HepG2 (cell line): ENCODE measurements at regions not wholly inside any gene's neighbourhood (a gene's known extent, or its start where the extent isn't known, plus 50 kb on each side); places are given as distances from the start of the nearest gene placed in this dataset.
"Not testable (repeated sequence)": the region's sequence is repeated elsewhere in the genome, so short reads cannot be mapped to it uniquely, and the experiment has no call there.

Experiments
- ATAC-seq: fragments of 200-7000 bp; cut with Tn5 transposase; 3 replicates; pipeline ENCODE4 v1.9.1; 2020; ENCODE audit warnings: mild to moderate bottlenecking, moderate library complexity
- BruUV-seq: library from RNA; stranded (reverse); fragments of 400-500 nt; replicated peaks from 2 replicates; lab custom pipeline; 2021; lab: Mats Ljungman, UMichigan
- CTCF ChIA-PET: fragments of 300-600 bp; formaldehyde crosslinking; extraction: SDS; loops from one replicate; lab custom pipeline; 2021; ENCODE audit warnings: low total read pairs, inconsistent platforms, low intra/inter-chr PET ratio; lab: Yijun Ruan, JAX
- POLR2A ChIA-PET: fragments of 350-600 bp; sonication (Branson Sonifier 250); formaldehyde crosslinking; loops from one replicate; lab custom pipeline; 2020; ENCODE audit warnings: antibody characterized with exemption, inconsistent platforms; lab: Yijun Ruan, JAX
- DNase-seq: peaks from one replicate; pipeline ENCODE4 v3.0.0-alpha.2; 2015; ENCODE audit warnings: low spot score
- FAIRE-seq: peaks from 3 replicates; lab custom pipeline; 2011; peaks lifted over from hg19 to GRCh38; lab: Jason Lieb, UNC
- H2AFZ ChIP-seq: one replicate; pipeline ENCODE4 v1.6.1; 2011; ENCODE audit warnings: low read length, inconsistent platforms
- H3K27ac ChIP-seq: fragments of 300-600 bp; 3 replicates; pipeline ENCODE4 v1.8.0; 2011; ENCODE audit warnings: mixed run types, mild to moderate bottlenecking, mixed read lengths, low read length, inconsistent platforms; ENCODE audit not compliant: insufficient read depth; ENCODE audit errors: extremely low read length
- H3K27me3 ChIP-seq, 2 experiments: fragments of 200-600 bp in 1 of 2; 2 replicates in 1 of 2; 3 replicates in 1 of 2; pipeline versions ENCODE4 v1.6.0 to v1.8.0; 2011; ENCODE audit warnings: low read length in 2 of 2, mild to moderate bottlenecking in 2 of 2, moderate library complexity in 2 of 2, inconsistent platforms in 1 of 2; ENCODE audit not compliant: insufficient read depth in 2 of 2, control insufficient read depth in 1 of 2
- H3K36me3 ChIP-seq, 2 experiments: fragments of 200-600 bp in 1 of 2; replicated peaks in 1 of 2; 2 replicates in 1 of 2; 3 replicates in 1 of 2; pipeline versions ENCODE4 v1.5.1 to v1.8.0; 2011; ENCODE audit warnings: low read length in 2 of 2, inconsistent platforms in 1 of 2; ENCODE audit not compliant: insufficient read depth in 2 of 2, control insufficient read depth in 1 of 2
- H3K4me1 ChIP-seq: 2 replicates; pipeline ENCODE4 v1.5.1; 2012; ENCODE audit warnings: low read length, inconsistent platforms; ENCODE audit not compliant: insufficient read depth
- H3K4me2 ChIP-seq: 2 replicates; pipeline ENCODE4 v1.6.0; 2011; ENCODE audit warnings: low read depth, low read length, inconsistent platforms
- H3K4me3 ChIP-seq, 3 experiments: fragments of 200-600 bp in 1 of 3; sonication (generic), shearing (Covaris generic) in 1 of 3; replicated peaks in 1 of 3; 2 replicates each; pipeline ENCODE4 v1.5.1; 2011 to 2016; ENCODE audit warnings: low read length in 3 of 3, inconsistent platforms in 2 of 3, low read depth in 2 of 3, mild to moderate bottlenecking in 2 of 3, control low read depth in 1 of 3, mixed read lengths in 1 of 3; ENCODE audit not compliant: insufficient read depth in 1 of 3
- H3K79me2 ChIP-seq: one replicate; pipeline ENCODE4 v1.6.1; 2011; ENCODE audit warnings: low read length, inconsistent platforms; ENCODE audit not compliant: insufficient read depth
- H3K9ac ChIP-seq: 2 replicates; pipeline ENCODE4 v1.6.0; 2011; ENCODE audit warnings: mild to moderate bottlenecking, low read depth, low read length, inconsistent platforms; ENCODE audit not compliant: insufficient read depth
- H3K9me3 ChIP-seq: 2 replicates; pipeline ENCODE4 v1.5.1; 2012; ENCODE audit warnings: mild to moderate bottlenecking, low read length
- H4K20me1 ChIP-seq: 2 replicates; pipeline ENCODE4 v1.6.0; 2011; ENCODE audit warnings: inconsistent platforms, mild to moderate bottlenecking, low read length, moderate library complexity; ENCODE audit not compliant: insufficient read depth
- WGBS: methylation state at CpG from one replicate; pipeline ENCODE4 v1.1.6; 2017; ENCODE audit warnings: low lambda C conversion rate; 5-methylcytosine and 5-hydroxymethylcytosine counted together
- in situ Hi-C: cut with HindIII; loops from 2 replicates; pipeline ENCODE4 v1.10.0; 2017; ENCODE audit warnings: low pct_unique_long_range_greater_than_20kb; ENCODE audit not compliant: extremely low pct_ligation_motif_present
- intact Hi-C: fragments of 100-400 bp; cut with micrococcal nuclease; formaldehyde crosslinking; loops from one replicate; pipeline ENCODE4 v1.10.0; 2022; ENCODE audit not compliant: unreplicated experiment

GRCh38 chr1:149841597-149842238 lies 57.6 kb upstream of the BOLA1 start:
- H3K9me3 ChIP-seq, BruUV-seq, CTCF ChIA-PET, H4K20me1 ChIP-seq, H3K36me3 ChIP-seq, H3K4me2 ChIP-seq, H3K27ac ChIP-seq, H2AFZ ChIP-seq, H3K4me3 ChIP-seq, intact Hi-C loops, in situ Hi-C loops, H3K9ac ChIP-seq, H3K27me3 ChIP-seq, DNase-seq, POLR2A ChIA-PET: not testable (repeated sequence)
- no CpG with 5 or more reads among the region's 53 CpGs for WGBS
- peaks cover 22% of the 10 kb centered on the region for H3K4me1 ChIP-seq
- peaks cover 34% of the 10 kb centered on the region for H3K79me2 ChIP-seq
- ATAC-seq = peak; percentile 53
- peak; percentile 23 for FAIRE-seq

GRCh38 chr1:149842458-149843064 lies 56.8 kb upstream of the BOLA1 start:
- peak; percentile 93 for FAIRE-seq
- BruUV-seq = TSS peak; percentile 84
- in situ Hi-C loops = not testable (repeated sequence)

More at GRCh38 chr1:149842458-149843064, 56.8 kb upstream of the BOLA1 start:
- H3K9me3 ChIP-seq, H3K4me2 ChIP-seq, DNase-seq, H4K20me1 ChIP-seq, H3K9ac ChIP-seq, H3K27ac ChIP-seq, H3K4me3 ChIP-seq, H2AFZ ChIP-seq, H3K27me3 ChIP-seq, intact Hi-C loops, H3K36me3 ChIP-seq, CTCF ChIA-PET: not testable (repeated sequence)
- ATAC-seq = peak; percentile 68
- H3K79me2 ChIP-seq = peaks cover 41% of the 10 kb centered on the region
- no CpG with 5 or more reads among the region's 62 CpGs for WGBS
- H3K4me1 ChIP-seq = peaks cover 31% of the 10 kb centered on the region
- POLR2A ChIA-PET = interaction anchor here (3.3 kb wide), 1 partner anchor 44 kb away, joined by 47 read pairs; a partner anchor contains a TSS
